ENCODE measurements at regions not wholly inside any gene's neighbourhood (a gene's known extent, or its start where the extent isn't known, plus 50 kb on each side); places are given as distances from the start of the nearest gene placed in this dataset.

DNA sequence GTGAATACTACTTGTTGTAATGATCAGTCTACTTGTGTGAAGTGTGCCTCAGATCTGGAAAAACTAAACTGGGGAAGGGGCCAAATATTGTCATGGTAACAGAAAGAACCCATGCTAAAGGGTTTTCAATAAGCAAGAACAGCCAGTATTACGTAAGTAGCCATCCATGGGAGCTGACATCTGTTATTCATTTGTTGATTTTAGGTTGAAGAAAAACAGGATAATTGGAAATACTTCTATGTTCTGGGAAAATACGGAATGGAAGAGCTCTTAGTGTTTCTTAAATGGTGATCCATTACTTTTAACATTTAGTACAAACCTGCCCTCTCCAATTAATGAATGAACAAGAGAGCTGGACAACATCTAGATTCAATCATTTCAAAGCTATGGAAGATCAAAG lies 485.8 kb downstream of the NTRK2 start:
- DNase-seq (ENCODE audit: low read depth in 2 of 2) = no peak

DNA sequence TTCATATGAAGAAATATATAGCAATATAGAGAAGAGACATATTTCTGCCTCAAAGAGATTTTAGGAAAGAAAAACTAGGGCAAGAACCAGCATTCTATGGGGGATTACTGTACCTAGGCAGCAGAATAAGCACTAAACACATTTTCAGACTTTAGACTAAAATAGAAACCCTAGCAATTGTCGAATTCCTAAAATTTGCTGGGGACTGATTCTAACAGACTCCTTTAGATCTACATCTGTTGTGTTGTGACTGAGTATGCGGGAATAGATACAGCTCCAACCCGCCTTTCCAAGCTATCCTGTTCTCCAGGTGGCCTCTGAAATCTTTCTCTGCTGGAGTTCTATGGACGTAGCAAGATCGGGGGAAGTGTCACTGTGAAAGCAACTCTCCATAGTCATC lies 482.2 kb downstream of the NTRK2 start:
- no peak for DNase-seq (ENCODE audit: low read depth in 2 of 2)

DNA sequence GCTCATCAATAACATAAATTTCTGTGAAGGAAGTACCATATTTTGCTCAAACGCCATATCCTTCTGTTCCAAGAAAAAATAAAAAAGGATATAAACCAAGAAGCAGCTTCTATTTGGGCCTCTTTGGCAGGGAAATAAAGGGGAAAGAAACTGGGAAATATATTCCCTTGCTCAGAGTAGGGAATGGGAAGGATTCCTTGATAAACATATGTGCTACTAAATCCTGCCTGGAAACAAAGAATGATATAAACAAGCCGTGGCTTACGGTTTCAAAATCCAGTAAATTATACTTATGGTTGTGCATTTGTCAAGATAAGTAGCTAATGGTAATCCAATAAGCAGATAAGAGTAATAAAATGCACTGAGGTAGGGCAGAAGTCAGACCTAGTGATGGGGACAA lies 481.6 kb downstream of the NTRK2 start:
- no peak for DNase-seq (ENCODE audit: low read depth in 2 of 2)

DNA sequence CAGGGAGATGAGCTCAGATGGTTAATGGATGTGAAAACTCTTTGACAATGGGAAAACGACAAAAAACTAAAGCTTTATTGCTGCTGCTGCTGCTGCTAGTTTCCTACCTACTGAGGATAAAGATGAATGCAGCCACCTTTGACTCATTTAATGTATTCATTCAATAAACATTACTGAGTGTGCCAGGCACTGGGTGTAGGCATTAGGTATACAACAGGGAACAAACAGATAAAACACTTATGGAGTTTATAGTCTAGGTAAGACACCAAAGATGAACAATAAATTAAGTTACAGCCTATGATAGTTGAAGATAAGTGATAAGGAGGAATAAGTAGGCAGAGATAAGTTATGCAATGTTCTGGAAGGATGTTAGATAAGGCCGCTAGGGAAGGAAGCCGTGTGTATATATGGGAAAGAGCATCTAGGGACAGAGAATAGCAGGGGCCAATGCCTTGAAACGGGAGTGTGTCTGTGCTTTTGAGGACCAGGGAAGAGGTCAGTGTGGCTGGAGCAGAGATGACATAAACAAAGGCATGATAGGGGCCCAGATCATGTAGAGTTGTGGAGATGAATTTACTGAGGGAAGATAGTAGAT lies 477.6 kb downstream of the NTRK2 start:
- no peak for DNase-seq (ENCODE audit: low read depth in 2 of 2)

DNA sequence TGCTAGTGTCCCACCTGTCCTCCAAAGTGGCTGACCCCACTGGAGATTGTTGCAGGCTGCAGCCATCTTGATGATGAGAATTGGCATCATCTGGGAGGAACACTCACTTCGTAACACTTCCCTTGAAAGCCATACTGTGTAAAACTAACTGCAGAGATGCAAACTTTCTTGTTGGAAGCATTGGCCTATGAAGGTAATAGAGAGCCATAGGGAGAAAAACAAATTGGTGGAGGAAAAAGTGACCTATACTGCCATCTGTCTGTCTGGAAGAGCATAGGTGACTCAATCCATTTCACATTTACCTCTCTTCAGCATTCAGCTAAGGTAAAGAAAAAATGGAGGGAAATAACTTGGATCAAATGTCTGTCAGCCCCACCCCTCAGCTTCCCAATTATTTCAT lies 473.4 kb downstream of the NTRK2 start:
- no peak for DNase-seq (ENCODE audit: low read depth in 2 of 2)

DNA sequence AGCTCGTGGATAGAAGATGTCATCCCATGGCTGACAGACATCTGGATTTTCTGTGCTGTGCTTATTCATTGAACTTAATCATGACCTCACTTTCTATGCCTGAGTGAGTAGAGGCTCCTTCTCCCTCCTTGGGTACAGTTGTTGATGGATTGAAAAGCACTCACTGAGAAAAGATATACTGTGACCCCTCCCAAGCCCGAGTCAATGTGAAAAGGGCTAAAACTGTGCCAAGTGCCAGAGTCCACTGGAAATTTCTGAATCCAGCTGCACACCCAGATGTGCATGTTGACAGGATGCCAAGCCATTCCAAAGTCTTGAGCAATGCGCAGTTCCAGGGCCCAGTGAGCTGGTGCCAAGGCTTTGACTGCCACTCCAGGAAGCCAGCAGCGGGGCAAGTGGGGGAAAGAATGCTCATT lies 473.0 kb downstream of the NTRK2 start:
- DNase-seq (ENCODE audit: low read depth in 2 of 2) = no peak

DNA sequence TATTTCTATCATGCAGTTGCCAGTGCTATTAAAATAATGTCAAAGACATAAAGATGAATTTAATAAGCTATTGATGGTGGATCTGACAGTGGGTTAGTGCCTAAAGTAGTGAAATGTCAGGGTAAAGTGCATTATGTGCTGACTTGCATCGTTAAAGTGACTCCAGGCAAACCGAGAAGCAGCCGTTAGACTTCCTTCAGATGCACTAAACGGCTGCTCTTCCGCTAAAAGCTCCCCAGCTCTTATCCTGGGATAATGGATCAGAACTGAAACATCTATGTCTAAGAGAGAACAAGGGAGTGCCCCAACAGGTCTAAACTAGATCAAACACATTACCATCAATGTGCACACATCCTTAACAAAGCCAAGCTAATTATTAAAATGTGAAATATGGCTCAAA lies 468.2 kb downstream of the NTRK2 start:
- no peak for DNase-seq (ENCODE audit: low read depth in 2 of 2)

DNA sequence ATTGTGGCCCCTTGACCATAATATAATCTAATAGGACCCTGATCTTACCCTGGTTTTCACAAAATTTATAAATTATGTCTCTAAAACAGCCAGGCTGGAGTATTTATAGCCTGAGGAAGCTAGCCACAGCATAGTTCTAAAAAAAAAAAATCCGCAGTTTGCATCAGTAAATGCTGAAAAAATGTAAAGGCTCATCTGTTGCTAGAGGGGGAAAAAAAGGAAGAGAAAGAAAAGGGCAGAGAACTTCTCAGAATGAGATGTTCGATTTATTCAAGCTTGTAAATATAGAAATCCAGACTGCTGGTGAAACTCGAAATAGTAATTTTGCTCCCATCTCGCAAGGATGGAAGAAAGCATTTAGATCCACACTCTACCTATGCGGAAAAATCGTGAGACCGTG lies 467.5 kb downstream of the NTRK2 start:
- DNase-seq (ENCODE audit: low read depth in 2 of 2) = no peak

DNA sequence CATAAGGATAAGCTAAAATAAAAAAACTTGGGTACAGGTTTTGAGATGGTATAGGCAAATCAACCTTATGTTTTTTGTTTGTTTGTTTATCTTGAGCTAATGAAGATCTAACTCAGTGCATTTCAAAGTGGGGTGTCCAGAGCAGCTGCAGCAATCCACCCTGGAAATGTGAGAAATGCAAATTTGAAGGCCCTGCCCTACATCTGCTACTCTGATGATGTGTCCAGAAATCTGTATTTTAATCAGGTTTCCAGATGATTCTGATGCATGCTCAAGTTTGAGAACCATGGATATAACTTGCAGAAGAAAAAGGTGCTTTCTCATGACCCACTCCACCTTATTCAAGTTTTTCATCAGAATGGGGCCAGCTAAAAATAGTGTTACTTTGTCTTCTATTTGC lies 467.0 kb downstream of the NTRK2 start:
- DNase-seq (ENCODE audit: low read depth in 2 of 2) = no peak

DNA sequence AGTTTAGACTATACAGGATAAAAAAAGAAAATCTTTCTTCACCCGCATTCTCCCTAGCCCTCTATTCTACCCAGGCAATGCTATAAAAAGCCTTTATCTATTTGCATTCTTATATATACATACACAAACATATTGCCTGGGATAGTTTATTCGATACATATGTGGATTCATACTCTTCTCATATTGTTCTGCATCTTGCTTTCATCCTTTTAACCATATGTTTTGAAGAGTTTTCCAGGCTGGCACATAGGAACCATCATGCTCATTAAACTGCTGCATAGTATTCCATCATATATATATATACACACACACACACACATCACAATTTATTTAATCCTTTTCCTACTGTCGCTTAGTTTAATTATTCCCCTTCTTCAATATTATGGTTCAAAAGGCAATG lies 461.2 kb downstream of the NTRK2 start:
- no peak for DNase-seq (ENCODE audit: low read depth in 2 of 2)

DNA sequence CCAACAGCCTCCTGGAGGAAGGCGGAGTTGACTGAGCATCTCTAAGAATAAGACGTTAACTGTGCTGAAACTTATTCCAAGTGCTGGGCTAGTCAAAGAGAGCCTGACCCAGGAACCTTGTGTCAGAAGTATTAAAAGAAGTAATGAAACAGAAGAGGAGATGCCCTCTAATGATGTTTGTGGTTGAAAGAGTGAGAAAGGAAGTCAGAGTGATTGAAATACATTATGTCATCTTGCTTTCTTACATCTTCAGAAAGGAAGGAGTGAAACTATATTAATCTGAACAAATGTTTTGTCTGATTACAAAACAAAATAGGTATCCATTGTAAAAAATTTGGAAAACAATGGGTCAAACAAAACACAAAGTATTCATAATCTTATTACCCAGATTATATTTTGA lies 460.7 kb downstream of the NTRK2 start:
- no peak for DNase-seq (ENCODE audit: low read depth in 2 of 2)

DNA sequence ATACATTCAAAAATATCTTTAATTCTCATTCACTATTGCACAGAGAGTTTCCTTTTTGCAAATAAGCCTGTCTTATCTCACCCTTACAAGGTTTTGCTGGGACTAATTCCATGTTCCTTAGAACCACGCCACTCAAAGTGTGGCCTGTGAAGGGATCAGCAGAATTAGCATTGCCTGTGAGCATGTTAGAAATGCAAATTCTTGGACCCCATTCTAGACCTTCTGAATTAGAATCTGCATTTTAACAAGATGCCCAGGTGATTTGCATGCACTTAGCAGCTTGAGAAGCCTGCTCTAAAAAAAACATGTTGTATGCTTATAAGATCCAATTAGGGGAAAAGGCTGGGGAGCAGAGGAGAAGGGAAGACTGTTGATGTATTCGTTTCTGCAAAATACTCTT lies 460.0 kb downstream of the NTRK2 start:
- no peak for DNase-seq (ENCODE audit: low read depth in 2 of 2)

DNA sequence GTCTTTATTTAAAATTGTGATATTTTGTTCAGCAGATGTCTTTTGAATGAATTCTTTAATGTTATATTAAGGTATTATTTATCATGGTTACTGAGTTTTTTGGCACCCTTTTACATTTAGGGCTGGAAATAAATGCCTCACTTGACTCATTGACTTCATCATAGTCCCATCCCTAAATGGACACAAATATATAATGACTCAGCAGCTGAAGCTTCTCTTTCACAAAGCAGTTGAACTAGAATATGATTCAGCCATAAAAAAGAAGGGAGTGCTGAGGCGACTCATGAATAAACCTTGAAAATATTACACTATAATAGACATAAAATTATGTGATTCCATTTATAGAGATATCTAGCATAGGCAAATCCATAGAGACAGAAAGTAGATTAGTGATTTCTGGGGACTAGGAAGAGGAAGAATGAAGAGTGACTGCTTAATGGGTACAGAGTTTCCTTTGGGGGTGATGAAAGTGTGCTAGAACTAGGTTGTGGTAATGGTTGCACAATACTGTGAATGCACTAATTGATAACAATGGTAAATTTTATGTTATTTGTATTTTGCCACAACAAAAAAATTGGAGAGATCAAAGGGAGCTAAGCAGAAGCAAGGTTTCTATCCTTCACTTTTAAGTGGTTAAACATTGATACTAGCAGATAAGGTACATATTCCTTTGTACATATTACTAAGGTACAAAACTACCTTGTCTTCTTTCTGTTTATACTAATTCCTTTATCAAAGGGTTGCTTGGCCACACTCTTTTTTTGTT lies 449.6 kb downstream of the NTRK2 start:
- no peak for DNase-seq (ENCODE audit: low read depth in 2 of 2)

DNA sequence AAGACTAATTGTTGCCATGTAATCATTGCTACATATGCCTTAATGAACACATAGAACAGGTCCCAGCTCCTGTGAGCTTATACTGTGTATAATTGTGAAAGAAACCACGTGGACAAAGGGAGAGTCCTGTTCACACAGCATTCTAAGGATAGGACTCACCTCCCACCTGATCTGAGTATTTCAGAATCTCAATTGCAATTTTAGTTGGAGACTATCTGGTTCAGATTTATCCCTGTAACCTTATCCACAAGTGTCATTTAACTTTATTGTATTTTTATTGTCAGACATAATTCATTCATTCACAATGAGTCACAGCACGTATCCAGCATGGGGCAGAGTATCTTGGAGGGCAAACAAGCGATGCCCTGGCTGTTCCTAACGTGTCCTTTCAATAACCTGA lies 448.3 kb downstream of the NTRK2 start:
- no peak for DNase-seq (ENCODE audit: low read depth in 2 of 2)

DNA sequence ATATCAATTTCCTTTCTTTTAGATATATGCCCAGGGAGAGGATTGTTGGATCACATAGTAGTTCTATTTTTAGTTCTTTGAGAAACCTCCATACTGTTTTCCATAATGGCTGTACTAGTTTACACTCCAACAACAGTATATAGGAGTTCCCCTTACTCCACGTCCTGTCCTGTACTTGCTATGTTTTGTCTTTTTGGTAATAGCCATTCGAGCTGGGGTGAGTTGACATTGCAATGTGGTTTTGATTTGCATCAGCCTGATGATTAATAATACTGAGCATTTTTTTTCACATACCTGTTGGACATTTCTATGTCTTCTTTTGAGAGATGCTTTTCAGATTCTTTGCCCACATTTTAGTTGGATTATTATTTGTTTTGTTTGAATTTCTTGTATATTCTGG lies 445.9 kb downstream of the NTRK2 start:
- DNase-seq (ENCODE audit: low read depth in 2 of 2) = no peak

DNA sequence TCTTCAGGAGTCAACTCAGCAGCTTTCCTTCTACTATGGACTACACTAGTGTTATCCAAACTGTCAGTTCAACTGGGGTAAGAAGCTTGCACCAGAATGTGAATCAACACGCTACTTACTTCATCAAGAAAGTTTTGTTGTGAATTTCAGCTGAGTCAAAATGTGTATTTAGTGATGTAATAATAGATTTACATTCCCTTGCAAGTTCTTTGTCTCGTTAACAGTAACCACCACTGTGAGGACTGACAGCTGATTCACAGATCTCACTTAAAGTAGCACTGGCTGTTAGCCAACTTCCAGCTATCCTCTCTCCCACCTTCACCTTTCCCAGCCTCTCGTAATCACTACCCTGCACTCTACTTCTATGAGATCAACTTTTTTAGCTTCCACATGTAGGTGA lies 445.3 kb downstream of the NTRK2 start:
- DNase-seq (ENCODE audit: low read depth in 2 of 2) = no peak

DNA sequence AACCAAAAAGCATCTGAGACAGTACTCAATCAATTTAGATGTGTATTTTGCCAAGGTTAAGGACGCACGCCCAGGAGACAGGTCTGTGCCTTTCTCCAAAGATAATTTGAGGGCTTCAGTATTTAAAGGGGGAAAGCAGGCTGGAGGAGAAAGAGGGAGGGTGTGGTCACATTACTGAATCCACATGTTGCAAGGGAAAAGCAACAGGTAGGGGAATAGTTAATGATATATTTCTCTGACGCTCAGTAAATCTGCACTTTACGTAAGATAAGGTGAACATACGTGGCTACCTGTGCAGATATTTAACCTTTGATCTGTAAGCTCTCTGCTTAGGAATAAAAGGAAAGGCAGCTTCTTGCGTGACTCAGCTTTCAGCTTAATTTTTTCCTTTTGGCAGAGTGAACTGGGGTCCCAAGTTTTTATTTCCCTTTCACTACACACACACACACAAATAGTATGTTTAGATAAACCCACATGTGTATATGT lies 443.4 kb downstream of the NTRK2 start:
- no peak for DNase-seq (ENCODE audit: low read depth in 2 of 2)

DNA sequence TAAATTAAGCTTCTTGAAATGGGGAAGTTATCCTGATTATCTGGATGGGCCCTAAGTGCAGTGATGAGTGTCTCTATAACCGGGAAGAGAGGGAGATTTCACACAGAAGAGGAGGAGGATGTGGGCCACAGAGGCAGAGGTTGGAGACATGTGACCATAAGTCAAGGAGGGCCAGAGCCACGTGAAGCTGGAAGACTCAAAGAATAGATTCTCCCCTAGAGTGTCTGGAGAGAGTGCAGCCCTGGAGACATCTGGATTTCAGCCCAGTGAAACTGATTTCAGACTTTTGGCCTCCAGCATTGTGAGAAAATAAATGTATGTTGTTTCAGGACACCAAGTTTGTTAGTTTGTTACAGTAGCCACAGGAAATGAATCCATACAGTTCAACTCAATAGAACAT lies 442.9 kb downstream of the NTRK2 start:
- no peak for DNase-seq (ENCODE audit: low read depth in 2 of 2)

DNA sequence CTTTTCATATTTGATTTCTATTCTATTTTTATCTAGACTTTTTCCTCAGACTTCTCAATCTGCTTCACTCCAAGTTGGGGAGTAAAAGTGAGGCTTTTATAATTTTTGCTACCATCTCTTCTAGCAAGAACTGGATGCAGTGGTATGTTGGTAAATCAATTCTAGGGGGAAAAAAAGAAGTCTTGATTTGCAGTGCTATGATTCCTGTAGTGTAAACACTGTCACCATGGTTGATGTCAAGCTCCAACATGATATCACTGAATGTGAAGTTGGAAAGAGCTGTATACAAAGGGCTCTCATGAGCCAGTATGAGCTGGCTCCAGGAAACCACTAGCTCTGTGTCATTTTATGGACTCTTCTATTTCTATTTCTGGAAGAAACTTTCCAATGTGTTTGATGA lies 439.2 kb downstream of the NTRK2 start:
- no peak for DNase-seq (ENCODE audit: low read depth in 2 of 2)

DNA sequence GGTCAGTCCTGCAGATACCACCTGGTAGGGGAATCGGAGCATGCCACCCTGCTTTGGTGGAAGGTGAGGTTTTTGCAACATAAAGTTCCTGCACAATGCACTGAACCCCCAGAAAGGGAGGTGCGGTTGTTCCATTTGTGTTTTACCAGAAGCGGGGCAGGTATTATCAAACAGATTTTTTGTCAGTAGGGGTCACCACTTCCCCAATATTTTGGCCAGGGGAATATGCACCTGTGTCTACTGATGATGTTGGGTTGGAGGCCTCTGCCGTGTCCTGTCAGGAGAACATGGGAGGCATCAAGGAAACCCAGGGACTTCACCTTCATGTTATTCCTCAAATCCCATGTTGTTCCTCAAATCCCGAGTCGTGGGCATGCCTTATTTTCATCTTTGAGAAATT lies 438.7 kb downstream of the NTRK2 start:
- DNase-seq (ENCODE audit: low read depth in 2 of 2) = no peak

DNA sequence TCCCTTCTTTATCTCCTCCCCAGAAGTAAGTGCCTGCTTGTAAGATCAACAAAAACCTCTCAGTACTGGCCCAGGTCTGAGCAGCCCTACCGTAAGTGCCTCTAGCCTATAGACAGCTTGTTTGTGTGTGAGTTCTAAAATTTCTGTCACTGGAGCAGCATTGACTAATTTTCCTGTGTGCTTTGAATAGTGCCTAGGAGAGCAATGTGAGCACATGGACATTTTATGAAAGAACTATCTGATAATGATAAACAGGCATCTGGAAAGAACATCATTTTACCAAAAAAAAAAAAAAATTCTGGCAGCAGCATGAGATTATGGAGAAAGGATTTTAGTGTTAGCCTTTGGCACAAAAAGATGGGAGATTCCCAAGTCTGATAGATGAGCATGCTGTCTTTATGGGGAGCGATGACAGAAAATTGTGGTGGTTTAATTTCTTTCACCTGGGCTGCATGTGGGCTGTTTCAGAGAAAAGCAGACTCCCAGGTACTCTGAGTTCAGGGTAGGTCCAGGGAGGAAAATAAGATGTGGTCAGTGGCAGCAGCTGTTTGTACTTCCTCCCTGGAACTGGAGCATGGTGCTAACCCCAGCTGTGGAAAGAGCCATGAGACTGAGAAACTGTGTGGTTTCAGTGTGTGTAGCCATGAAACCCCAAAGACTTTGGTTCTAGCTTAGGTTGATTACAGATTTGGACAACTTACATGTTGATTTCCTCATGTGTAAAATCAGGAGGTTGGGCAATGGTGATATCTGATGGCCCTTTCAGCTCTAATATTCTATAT lies 419.9 kb downstream of the NTRK2 start:
- DNase-seq (ENCODE audit: low read depth in 2 of 2) = no peak

DNA sequence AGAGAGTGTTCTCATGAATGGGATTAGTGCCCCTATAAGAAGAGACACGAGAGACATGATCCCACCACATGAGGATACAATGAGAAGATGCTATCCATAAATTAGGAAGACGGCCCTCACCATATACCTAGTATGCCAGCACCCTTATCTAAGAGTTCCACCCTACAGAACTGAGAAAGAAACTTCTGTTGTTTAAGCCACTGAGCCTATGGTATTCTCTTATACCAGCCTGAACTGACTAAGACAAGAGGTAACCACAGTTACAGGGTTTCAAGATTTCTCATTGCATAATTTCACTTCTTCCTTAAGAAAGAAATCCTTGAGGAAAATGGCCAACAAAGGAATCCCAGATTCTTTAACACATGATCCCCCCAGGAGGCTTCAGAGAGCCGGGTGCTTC lies 412.4 kb downstream of the NTRK2 start:
- DNase-seq (ENCODE audit: low read depth in 2 of 2) = no peak

DNA sequence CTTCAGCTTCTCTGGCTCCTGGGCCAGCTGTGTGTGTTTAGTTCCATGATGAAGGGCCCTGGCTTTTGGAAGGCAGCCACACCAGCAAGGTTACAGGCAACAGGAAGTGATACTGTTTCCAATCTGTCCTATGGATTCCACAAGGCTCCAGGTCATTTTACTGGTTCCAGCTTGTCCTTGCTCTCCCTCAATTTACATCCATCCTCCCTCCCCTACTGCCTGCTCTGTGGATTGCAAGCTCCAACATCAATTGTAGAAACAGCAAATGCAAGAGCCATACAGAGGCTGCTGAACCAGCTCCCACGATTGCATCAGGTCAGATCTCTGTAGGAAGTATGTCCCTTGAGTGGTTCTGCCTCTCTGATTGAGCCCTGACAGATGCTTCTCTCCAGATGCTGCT lies 409.8 kb downstream of the NTRK2 start:
- no peak for DNase-seq (ENCODE audit: low read depth in 2 of 2)
